HG03460 (cell line): ENCODE measurements at regions not wholly inside any gene's neighbourhood (a gene's known extent, or its start where the extent isn't known, plus 50 kb on each side); places are given as distances from the start of the nearest gene placed in this dataset.

Experiments used
- ATAC-seq: cut with Tn5 transposase; IDR thresholded peaks from one replicate; pipeline ENCODE4 v1.9.1; 2021; ENCODE audit not compliant: unreplicated experiment

GRCh38 chr7:45235905-45236304 is 78.3 kb downstream of the RAMP3 start:
- no peak for ATAC-seq

- no peak for ATAC-seq
Measured at GRCh38 chr7:45236666-45237065, 79.1 kb downstream of the RAMP3 start.

- ATAC-seq: no peak
Measured at GRCh38 chr7:45237788-45238461, 80.3 kb downstream of the RAMP3 start.

DNA sequence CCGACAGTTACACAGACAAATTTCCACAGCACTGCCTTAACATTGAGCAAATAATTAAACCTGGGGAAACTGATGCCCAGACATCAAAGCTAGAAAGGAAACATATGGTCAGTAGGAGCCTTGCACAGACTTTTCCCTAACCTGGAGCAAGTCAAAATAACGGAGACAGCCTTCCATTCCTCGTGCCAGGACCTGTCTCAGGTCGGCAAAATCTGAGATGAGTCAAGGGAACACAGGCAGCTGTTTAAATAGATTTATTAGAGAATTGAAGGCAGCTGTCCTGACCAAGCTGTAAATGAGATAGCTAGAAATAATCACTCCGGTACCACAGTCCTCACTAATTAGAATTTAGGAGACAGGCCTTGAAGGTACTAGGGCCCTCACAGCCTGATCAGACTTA is 81.2 kb downstream of the RAMP3 start:
- ATAC-seq: no peak

DNA sequence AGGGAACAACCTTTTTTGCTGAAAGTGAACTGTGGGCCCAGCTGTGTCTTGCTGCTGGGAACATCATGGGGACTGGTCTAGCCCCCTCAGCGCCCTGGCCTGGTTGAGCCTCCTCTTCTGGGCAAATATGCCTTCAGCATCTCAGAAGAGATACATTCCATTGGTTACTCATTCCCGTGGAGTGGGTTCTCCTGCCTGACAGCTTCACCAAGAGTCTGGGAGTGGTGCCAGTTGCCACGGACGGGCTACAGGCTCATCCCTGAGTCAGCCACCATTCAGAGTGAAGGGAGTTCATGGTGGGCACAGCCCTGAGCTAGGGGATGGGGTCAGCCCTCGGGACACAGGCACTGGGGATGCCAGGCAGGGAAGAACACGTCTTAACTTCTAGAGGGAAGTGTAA is 81.9 kb downstream of the RAMP3 start:
- no peak for ATAC-seq

DNA sequence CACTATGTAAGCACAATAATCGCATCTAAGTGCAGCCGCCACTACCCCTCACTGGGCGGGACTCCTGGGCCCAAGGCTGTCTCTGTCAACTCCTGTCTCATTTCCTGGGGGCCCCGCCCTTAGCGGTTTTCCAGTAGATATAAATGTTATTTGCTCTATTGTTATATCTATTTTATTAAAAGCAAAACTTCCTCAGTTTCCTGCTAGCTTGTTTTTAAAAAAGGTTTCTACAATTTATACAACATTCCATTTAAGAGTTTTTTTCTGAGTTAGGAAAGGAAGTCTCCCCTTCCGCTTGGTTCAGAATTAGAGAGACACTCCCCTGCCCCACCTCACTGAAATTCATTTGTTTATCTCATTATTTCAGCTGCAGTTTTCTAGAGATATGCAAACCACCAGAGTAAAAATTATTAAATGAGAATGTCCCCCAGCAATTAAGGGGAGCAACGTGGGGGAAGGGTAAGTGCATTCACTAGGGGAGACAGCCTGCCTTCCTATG is 82.7 kb downstream of the RAMP3 start:
- ATAC-seq: no peak

DNA sequence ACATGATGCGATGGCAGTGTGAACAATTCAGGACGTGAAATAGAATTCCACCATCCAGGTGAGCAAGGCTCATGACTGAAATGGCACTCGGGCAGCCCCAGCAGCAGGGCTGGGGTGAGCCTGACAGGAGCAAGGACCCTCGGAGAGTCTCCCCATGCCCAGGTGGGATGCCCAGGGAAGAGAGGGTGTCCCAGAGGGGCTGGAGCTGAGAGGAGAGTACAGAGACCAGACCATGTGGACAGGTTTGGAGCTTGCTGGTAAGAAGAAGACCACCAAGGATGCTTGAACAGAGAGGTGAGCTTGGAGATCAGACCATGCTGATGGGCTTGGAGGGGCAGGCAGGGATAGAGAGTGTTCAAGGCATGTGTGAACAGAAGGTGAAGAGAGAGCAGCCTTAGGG is 83.3 kb downstream of the RAMP3 start:
- ATAC-seq: no peak

DNA sequence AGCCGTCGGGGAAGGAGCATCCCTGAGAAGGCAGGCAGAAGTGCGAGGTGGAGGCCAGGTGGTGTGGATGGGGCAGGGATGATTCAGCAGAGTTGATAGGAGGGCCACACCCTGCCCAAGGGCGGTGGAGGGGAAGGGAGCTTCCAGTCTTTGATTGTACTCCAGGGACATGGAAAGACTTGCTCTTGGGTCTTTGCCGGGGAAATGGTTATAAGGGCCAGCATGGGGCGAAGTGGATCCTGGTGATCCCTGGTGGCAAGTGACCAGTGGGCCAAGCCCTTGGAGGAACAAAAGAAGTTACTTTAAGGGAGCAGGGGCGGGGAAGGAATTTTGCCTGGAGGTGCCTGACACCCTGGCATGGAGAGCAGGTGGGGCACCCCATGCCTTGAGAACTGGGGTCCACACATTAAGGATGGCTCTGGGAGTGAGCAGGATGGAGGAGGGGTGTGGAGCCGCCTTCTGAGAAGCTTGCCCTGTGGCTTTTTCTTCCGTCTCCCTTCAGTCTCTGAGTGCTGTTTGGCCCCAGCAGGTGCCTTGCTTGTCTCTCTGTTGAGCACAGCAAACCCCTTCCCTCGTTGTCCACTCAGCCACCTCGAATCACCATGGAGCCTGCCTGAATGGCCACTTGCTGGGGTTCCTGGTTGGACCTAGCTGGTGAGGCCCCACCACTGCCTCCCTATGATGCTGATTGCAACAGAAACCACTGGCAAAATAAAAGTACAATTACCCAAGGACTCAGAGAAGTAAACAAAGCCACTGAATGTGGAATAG is 83.9 kb downstream of the RAMP3 start:
- no peak for ATAC-seq

DNA sequence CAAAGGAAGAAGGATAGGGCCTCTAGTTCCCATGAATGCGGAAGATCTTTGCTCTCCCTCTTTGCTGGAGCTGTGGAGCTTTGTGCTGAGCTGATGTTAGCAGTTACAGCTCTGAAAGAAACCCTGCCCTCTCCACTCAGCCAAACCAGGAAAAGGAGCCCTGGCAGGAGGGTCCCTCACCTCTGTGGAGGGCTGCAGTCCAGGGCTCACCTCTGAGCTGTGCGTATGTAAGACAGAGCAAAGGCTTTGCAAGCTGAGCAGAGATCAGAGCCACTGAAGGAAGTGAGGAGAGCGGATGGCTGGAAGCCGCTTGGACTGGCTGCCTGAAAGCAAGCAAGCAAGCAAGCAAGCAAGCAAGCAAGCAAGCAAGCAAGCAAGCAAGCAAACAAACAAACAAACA is 84.7 kb downstream of the RAMP3 start:
- ATAC-seq: no peak

GRCh38 chr7:45242698-45243097 is 85.1 kb downstream of the RAMP3 start:
- ATAC-seq: no peak

DNA sequence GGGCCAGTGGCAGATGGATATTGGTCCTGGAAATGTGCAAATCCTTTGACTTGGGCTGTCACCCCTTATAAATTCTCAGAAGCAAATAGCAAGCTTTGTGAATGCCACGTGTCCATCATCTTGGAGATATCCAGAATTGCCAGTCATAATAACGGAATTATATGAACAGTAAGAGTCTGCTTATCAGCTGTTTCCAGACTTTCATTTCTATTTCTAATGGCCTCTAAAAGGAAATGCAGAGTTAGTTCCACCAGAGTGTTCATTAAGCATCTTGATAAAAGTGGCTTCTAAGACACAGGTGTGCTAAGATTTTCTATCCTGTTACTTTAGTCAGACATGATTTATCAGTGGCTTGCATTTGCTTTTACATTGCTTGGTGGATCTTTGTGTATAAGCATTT is 87.4 kb downstream of the RAMP3 start:
- no peak for ATAC-seq

- no peak for ATAC-seq
Measured at GRCh38 chr7:45246339-45246738, 88.7 kb downstream of the RAMP3 start.

- no peak for ATAC-seq
Measured at GRCh38 chr7:45252248-45252647, 94.7 kb downstream of the RAMP3 start.

GRCh38 chr7:45252857-45253256 is 95.3 kb downstream of the RAMP3 start:
- ATAC-seq: no peak

DNA sequence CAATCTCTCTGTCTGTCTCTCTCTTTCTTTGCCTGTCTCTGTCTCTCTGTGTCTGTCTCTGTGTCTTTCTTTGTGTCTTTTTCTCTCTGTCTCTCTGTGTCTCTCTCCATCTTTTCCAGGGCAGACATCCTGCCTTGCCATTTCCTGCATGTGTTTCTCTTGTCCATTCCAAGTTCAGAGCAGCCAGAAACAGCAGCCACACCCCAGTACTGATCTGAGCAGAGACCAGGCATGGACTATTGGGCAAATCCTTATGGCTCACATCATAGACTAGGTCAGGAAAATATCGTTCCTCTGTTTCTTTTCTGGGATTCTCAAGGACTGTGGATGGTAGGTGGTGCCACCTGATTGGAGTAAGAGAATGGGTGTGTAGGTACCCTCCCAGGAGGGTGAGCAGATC is 95.8 kb downstream of the RAMP3 start:
- ATAC-seq: no peak

- no peak for ATAC-seq
Measured at GRCh38 chr7:45255187-45255586, 97.6 kb downstream of the RAMP3 start.

- ATAC-seq: no peak
Measured at GRCh38 chr7:45256309-45256708, 98.7 kb downstream of the RAMP3 start.

GRCh38 chr7:45256775-45257174 is 99.2 kb downstream of the RAMP3 start:
- no peak for ATAC-seq

GRCh38 chr7:45257284-45257683 is 99.7 kb downstream of the RAMP3 start:
- no peak for ATAC-seq

DNA sequence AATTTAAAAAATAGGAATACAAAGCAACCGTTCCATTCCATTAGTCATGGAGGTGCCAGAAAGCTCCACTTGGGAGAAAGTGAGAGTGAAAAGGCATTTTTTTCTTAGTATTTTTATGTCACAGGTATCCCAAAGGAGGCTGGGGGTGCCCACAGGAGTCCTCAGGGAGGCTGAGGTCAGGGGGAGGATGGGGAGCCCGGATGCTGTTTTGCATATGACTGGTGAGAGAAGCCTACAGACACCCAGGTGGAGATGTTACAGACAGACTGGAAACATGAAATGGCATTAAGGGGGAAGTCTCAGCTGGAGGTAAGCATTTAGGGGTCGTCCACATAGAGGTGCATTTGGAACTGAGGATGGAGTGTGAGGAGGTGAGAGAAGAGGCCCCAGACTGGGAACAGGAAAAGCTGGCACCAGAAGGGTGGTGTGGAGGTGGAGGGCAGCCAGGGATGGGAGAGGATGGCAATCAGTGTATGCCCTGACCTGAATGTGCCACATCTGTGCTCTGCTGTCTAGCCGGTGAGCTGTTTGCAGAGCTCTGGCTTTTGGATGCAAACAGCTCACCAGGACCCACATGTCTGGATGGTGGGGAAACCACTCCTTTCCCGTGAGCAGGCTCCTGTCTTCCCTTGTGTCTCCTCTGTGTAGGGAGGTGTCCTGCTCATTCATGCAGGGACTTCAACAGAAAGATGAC is 101.1 kb downstream of the RAMP3 start:
- peak; percentile 55 for ATAC-seq

GRCh38 chr7:45259227-45259596 is 101.6 kb downstream of the RAMP3 start:
- ATAC-seq: no peak
